GM23248 (cell line): ENCODE measurements at regions not wholly inside any gene's neighbourhood (a gene's known extent, or its start where the extent isn't known, plus 50 kb on each side); places are given as distances from the start of the nearest gene placed in this dataset.

Source experiments
- DNase-seq: peaks from one replicate; pipeline ENCODE4 v3.0.0-alpha.2; 2015
- H2AFZ ChIP-seq: fragments of 200-600 bp; sonication (generic); 2 replicates; pipeline ENCODE4 v1.6.1; 2016; ENCODE audit warnings: antibody characterized with exemption
- H3F3A ChIP-seq: fragments of 200-600 bp; sonication (generic); 2 replicates; pipeline ENCODE4 v1.6.1; 2016; ENCODE audit warnings: mild to moderate bottlenecking, antibody characterized with exemption, mixed run types; ENCODE audit not compliant: insufficient read depth
- H3K27ac ChIP-seq: fragments of 200-600 bp; sonication (generic); 2 replicates; pipeline ENCODE4 v1.5.1; 2016; ENCODE audit warnings: mild to moderate bottlenecking
- H3K27me3 ChIP-seq: fragments of 200-600 bp; sonication (generic); replicated peaks from 2 replicates; pipeline ENCODE4 v1.6.1; 2016; ENCODE audit warnings: mild to moderate bottlenecking; ENCODE audit not compliant: insufficient read depth
- H3K36me3 ChIP-seq: fragments of 200-600 bp; sonication (generic); 2 replicates; pipeline ENCODE4 v1.6.1; 2016; ENCODE audit warnings: low read depth, mild to moderate bottlenecking
- H3K4me1 ChIP-seq: fragments of 200-600 bp; sonication (generic); 2 replicates; pipeline ENCODE4 v1.6.1; 2016; ENCODE audit warnings: mild to moderate bottlenecking; ENCODE audit not compliant: insufficient read depth
- H3K4me2 ChIP-seq: fragments of 200-600 bp; sonication (generic); one replicate; pipeline ENCODE4 v1.6.1; 2016; ENCODE audit warnings: mild to moderate bottlenecking; ENCODE audit not compliant: unreplicated experiment
- H3K4me3 ChIP-seq: fragments of 200-600 bp; sonication (generic); 2 replicates; pipeline ENCODE4 v1.5.1; 2016; ENCODE audit warnings: mild to moderate bottlenecking
- H3K79me2 ChIP-seq: fragments of 200-600 bp; sonication (generic); 2 replicates; pipeline ENCODE4 v1.6.1; 2016; ENCODE audit warnings: mild to moderate bottlenecking; ENCODE audit not compliant: insufficient read depth
- H3K9ac ChIP-seq: fragments of 200-600 bp; sonication (generic); 2 replicates; pipeline ENCODE4 v1.6.1; 2016; ENCODE audit warnings: mild to moderate bottlenecking
- H3K9me2 ChIP-seq: fragments of 200-600 bp; sonication (generic); 2 replicates; pipeline ENCODE4 v1.6.1; 2016; ENCODE audit warnings: mixed run types, mild to moderate bottlenecking, moderate library complexity; ENCODE audit not compliant: insufficient read depth
- H3K9me3 ChIP-seq: fragments of 200-600 bp; sonication (generic); one replicate; pipeline ENCODE4 v1.6.1; 2017; ENCODE audit warnings: low read depth
- H4K20me1 ChIP-seq: fragments of 200-600 bp; sonication (generic); 2 replicates; pipeline ENCODE4 v1.6.0; 2016; ENCODE audit not compliant: insufficient read depth
- EZH2 ChIP-seq: fragments of 200-600 bp; sonication (generic); IDR thresholded peaks from 2 replicates; pipeline ENCODE4 v1.6.1; 2018; ENCODE audit warnings: antibody characterized with exemption, mild to moderate bottlenecking; ENCODE audit not compliant: insufficient read depth, poor library complexity, severe bottlenecking
- EZH2phosphoT487 ChIP-seq: fragments of 200-600 bp; sonication (generic); IDR thresholded peaks from 2 replicates; pipeline ENCODE4 v1.6.1; 2018; ENCODE audit warnings: antibody characterized with exemption, moderate library complexity, mild to moderate bottlenecking, low read depth; ENCODE audit not compliant: insufficient read depth
- WGBS, 2 experiments: methylation state at CpG; one replicate each; pipeline ENCODE4 v1.1.6; 2015 to 2017; ENCODE audit warnings: low lambda C conversion rate in 2 of 2, low coverage in 1 of 2; ENCODE audit errors: missing lambda C conversion rate in 2 of 2; 5-methylcytosine and 5-hydroxymethylcytosine counted together
- in situ Hi-C: fragments of 300-500 bp; cut with MboI; formaldehyde crosslinking; loops from 2 replicates; pipeline ENCODE4 v1.15.0; 2020

DNA sequence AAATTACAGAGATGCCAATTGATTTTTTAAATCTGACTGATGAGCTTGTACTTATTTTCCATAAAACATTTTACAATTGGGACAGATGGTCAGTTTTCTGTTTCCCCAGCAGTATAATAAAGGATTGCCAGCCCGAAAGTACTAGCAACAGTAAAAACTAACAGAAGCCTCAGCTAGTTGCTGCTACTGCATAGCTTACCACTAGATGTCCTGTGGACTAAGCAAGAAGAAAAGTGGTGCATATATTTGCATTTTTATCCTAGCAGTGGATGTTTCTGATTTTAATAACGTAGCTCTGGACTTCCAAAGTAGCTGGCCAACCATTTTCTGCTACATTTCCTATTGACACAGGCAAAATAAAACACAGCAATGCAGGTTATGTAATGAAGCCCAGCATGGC is 241.5 kb downstream of the BARHL2 start:
- H3K9ac ChIP-seq = no peak overlapping the region
- H3K9me3 ChIP-seq = no peaks in the 10 kb centered on the region
- H3K4me2 ChIP-seq = no peak overlapping the region
- no peak overlapping the region for H3K4me3 ChIP-seq
- no peak for TF ChIP-seq EZH2
- TF ChIP-seq EZH2phosphoT487 = no peak
- no peak overlapping the region for H2AFZ ChIP-seq
- no peaks in the 10 kb centered on the region for H3F3A ChIP-seq
- no peaks in the 10 kb centered on the region for H3K4me1 ChIP-seq
- in situ Hi-C loops = no loop called here
- no peak overlapping the region for H3K27ac ChIP-seq
- H3K36me3 ChIP-seq = no peaks in the 10 kb centered on the region
- WGBS, 2 experiments = 0 to 7% methylated on average over 2 of the region's 2 CpGs
- no peaks in the 10 kb centered on the region for H3K79me2 ChIP-seq
- peak; percentile 19 for DNase-seq
- H3K27me3 ChIP-seq = no peaks in the 10 kb centered on the region
- H4K20me1 ChIP-seq = no peaks in the 10 kb centered on the region
- no peaks in the 10 kb centered on the region for H3K9me2 ChIP-seq

DNA sequence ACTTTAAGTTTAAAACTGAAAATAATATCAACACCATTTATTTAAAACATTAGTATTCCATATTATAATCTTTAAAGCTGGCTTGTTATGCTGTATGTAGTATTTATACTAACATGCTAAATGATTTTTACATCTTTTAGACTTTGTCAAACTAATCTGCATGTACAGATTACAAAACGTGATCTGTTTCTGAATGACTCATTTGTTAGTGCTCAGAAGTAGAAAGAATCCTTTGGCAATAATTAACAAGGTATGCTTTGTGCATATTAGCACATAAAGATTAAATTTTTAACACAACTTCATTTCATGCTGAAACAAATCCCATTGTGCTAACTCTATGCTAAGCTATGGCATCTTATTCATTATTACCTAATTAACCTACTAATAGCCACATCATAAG is 242.4 kb downstream of the BARHL2 start:
- H3K9ac ChIP-seq = no peak overlapping the region
- H3K4me2 ChIP-seq = no peak overlapping the region
- no peaks in the 10 kb centered on the region for H3K36me3 ChIP-seq
- H3K27me3 ChIP-seq = no peaks in the 10 kb centered on the region
- H3K4me3 ChIP-seq = no peak overlapping the region
- TF ChIP-seq EZH2 = no peak
- TF ChIP-seq EZH2phosphoT487 = no peak
- H3F3A ChIP-seq = no peaks in the 10 kb centered on the region
- no peak for DNase-seq
- H3K9me3 ChIP-seq = no peaks in the 10 kb centered on the region
- no peak overlapping the region for H3K27ac ChIP-seq
- no peaks in the 10 kb centered on the region for H3K9me2 ChIP-seq
- no peaks in the 10 kb centered on the region for H4K20me1 ChIP-seq
- H3K4me1 ChIP-seq = no peaks in the 10 kb centered on the region
- WGBS, 2 experiments = 0% methylated on average over 1 of the region's 1 CpG
- H2AFZ ChIP-seq = no peak overlapping the region
- in situ Hi-C loops = no loop called here
- no peaks in the 10 kb centered on the region for H3K79me2 ChIP-seq

DNA sequence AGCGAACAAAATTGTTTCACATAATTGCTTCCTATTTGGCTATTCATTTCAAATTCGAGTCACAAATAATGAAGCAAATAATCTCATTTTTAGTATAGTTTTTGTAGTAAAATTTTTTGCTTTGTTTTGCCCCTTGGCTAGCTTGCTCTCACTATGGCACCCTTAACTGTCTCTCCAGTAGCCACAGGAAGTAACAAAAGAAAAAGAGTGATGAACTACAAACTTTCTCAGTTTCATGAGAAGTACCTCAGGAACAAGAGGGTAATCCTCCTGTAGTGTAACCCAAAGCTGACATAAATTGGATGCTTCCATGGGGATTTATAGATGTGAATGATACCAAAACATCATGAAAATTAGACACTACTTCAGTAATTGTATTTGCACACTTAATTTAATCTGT is 242.9 kb downstream of the BARHL2 start:
- 31 to 33% methylated on average over 2 of the region's 2 CpGs for WGBS, 2 experiments
- H3K4me1 ChIP-seq = no peaks in the 10 kb centered on the region
- DNase-seq = no peak
- no peak overlapping the region for H3K4me3 ChIP-seq
- no peak overlapping the region for H2AFZ ChIP-seq
- TF ChIP-seq EZH2phosphoT487 (no peak), EZH2 (no peak)
- no peak overlapping the region for H3K27ac ChIP-seq
- no peaks in the 10 kb centered on the region for H3K27me3 ChIP-seq
- H3K36me3 ChIP-seq = no peaks in the 10 kb centered on the region
- H3K9ac ChIP-seq = no peak overlapping the region
- no peak overlapping the region for H3K4me2 ChIP-seq
- no peaks in the 10 kb centered on the region for H3K9me2 ChIP-seq
- no peaks in the 10 kb centered on the region for H3K79me2 ChIP-seq
- H3K9me3 ChIP-seq = no peaks in the 10 kb centered on the region
- H4K20me1 ChIP-seq = no peaks in the 10 kb centered on the region
- in situ Hi-C loops = no loop called here
- H3F3A ChIP-seq = no peaks in the 10 kb centered on the region

DNA sequence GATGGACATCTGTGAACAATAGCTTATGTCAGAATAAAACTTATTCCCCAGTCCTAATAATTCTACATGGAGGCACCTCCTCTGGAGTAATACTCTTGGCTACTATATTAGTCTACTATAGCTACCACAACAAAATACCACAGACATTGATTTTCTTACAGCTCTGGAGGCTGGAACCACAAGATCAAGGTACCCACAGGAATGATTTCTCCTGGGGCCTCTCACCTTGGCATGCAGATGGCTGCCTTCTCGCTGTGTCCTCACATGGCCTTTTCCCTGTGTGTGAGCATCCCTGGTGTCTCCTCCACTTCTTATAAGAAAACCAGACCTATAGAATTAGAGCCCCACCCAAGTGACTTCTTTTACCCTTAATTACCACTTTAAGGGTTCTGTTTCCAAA is 244.3 kb downstream of the BARHL2 start:
- Histone ChIP-seq H3K4me1 (no peaks in the 10 kb centered on the region), H3F3A (no peaks in the 10 kb centered on the region), H3K36me3 (no peaks in the 10 kb centered on the region), H3K9ac (no peak overlapping the region), H3K27ac (no peak overlapping the region), H3K9me3 (no peaks in the 10 kb centered on the region), H4K20me1 (no peaks in the 10 kb centered on the region), H3K27me3 (no peaks in the 10 kb centered on the region), H3K79me2 (no peaks in the 10 kb centered on the region), H3K4me2 (no peak overlapping the region), H3K9me2 (no peaks in the 10 kb centered on the region), H3K4me3 (no peak overlapping the region), H2AFZ (no peak overlapping the region)
- DNase-seq = no peak
- TF ChIP-seq EZH2phosphoT487 = no peak
- no peak for TF ChIP-seq EZH2
- 19 to 47% methylated on average over 1 of the region's 1 CpG for WGBS, 2 experiments
- in situ Hi-C loops = no loop called here

DNA sequence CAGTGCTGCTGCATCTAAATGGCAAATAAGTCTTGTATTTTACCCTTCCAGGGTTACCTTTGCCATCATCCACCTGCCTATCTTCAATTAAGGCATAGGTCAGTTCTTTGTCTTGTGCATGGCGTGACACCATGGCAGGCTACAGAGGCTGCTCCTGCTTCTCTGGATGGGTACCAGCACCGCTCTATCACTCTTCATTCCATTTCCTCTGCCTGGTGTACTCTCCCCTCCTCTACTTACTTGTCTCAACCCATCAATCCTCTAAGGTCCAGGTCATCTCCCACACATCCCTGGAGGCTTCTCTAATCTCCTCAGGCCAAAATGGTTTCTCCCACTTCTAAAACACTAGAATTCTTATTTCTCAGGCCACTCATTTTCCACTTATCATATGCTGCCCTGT is 257.5 kb downstream of the BARHL2 start:
- no peak for DNase-seq
- Histone ChIP-seq H3K4me2 (no peak overlapping the region), H3K9ac (no peak overlapping the region), H3K36me3 (no peaks in the 10 kb centered on the region), H4K20me1 (no peaks in the 10 kb centered on the region), H3K4me1 (no peaks in the 10 kb centered on the region), H3K4me3 (no peak overlapping the region), H3F3A (no peaks in the 10 kb centered on the region), H3K27me3 (no peaks in the 10 kb centered on the region), H3K79me2 (no peaks in the 10 kb centered on the region), H3K9me3 (no peaks in the 10 kb centered on the region), H2AFZ (no peak overlapping the region), H3K9me2 (no peaks in the 10 kb centered on the region), H3K27ac (no peak overlapping the region)
- in situ Hi-C loops = no loop called here
- WGBS, 2 experiments = 10 to 16% methylated on average over 2 of the region's 2 CpGs
- TF ChIP-seq EZH2 (no peak), EZH2phosphoT487 (no peak)
